ENCODE measurements at regions not wholly inside any gene's neighbourhood (a gene's known extent, or its start where the extent isn't known, plus 50 kb on each side); places are given as distances from the start of the nearest gene placed in this dataset.
A peak's percentile ranks its signal among the peaks of the same experiment; 100 is the strongest.

- no peak for DNase-seq (ENCODE audit: low spot score)
Measured at GRCh38 chr1:58000116-58000515, 546.4 kb downstream of the OMA1 start.

GRCh38 chr1:57996400-57996799, 550.1 kb downstream of the OMA1 start:
- DNase-seq (ENCODE audit: low spot score) = no peak

GRCh38 chr1:57991289-57991688, 555.2 kb downstream of the OMA1 start:
- DNase-seq (ENCODE audit: low spot score) = peak; percentile 13

- no peak for DNase-seq (ENCODE audit: low spot score)
Measured at GRCh38 chr1:57989877-57990276, 556.6 kb downstream of the OMA1 start.

- DNase-seq (ENCODE audit: low spot score) = no peak
Measured at GRCh38 chr1:57987523-57987922, 559.0 kb downstream of the OMA1 start.

GRCh38 chr1:57986432-57986831, 560.1 kb downstream of the OMA1 start:
- DNase-seq (ENCODE audit: low spot score) = peak; percentile 62

GRCh38 chr1:57984277-57984676, 560.4 kb upstream of the DAB1 start:
- DNase-seq (ENCODE audit: low spot score) = no peak

GRCh38 chr1:57983441-57983840, 559.6 kb upstream of the DAB1 start:
- DNase-seq (ENCODE audit: low spot score) = no peak

GRCh38 chr1:57982852-57983251, 559.0 kb upstream of the DAB1 start:
- DNase-seq (ENCODE audit: low spot score) = no peak

- DNase-seq (ENCODE audit: low spot score) = no peak
Measured at GRCh38 chr1:57976216-57976615, 552.4 kb upstream of the DAB1 start.

GRCh38 chr1:57968321-57968720, 544.5 kb upstream of the DAB1 start:
- no peak for DNase-seq (ENCODE audit: low spot score)

GRCh38 chr1:57966751-57967406, 543.0 kb upstream of the DAB1 start:
- no peak for DNase-seq (ENCODE audit: low spot score)

- DNase-seq (ENCODE audit: low spot score) = no peak
Measured at GRCh38 chr1:57966340-57966739, 542.5 kb upstream of the DAB1 start.

GRCh38 chr1:57963581-57963980, 539.7 kb upstream of the DAB1 start:
- no peak for DNase-seq (ENCODE audit: low spot score)

- peak; percentile 40 for DNase-seq (ENCODE audit: low spot score)
Measured at GRCh38 chr1:57959531-57960241, 535.8 kb upstream of the DAB1 start.

GRCh38 chr1:57957576-57957975, 533.7 kb upstream of the DAB1 start:
- DNase-seq (ENCODE audit: low spot score) = no peak

- DNase-seq (ENCODE audit: low spot score) = no peak
Measured at GRCh38 chr1:57951390-57951789, 527.5 kb upstream of the DAB1 start.

- DNase-seq (ENCODE audit: low spot score) = no peak
Measured at GRCh38 chr1:57949168-57949567, 525.3 kb upstream of the DAB1 start.

- DNase-seq (ENCODE audit: low spot score) = no peak
Measured at GRCh38 chr1:57947471-57947870, 523.6 kb upstream of the DAB1 start.

- DNase-seq (ENCODE audit: low spot score) = no peak
Measured at GRCh38 chr1:57945045-57945444, 521.2 kb upstream of the DAB1 start.

- no peak for DNase-seq (ENCODE audit: low spot score)
Measured at GRCh38 chr1:57943365-57943764, 519.5 kb upstream of the DAB1 start.

- no peak for DNase-seq (ENCODE audit: low spot score)
Measured at GRCh38 chr1:57934745-57935144, 510.9 kb upstream of the DAB1 start.

- DNase-seq (ENCODE audit: low spot score) = no peak
Measured at GRCh38 chr1:57927003-57927402, 503.1 kb upstream of the DAB1 start.

GRCh38 chr1:57926025-57926552, 502.2 kb upstream of the DAB1 start:
- no peak for DNase-seq (ENCODE audit: low spot score)
